H9 (cell line): ENCODE measurements at regions not wholly inside any gene's neighbourhood (a gene's known extent, or its start where the extent isn't known, plus 50 kb on each side); places are given as distances from the start of the nearest gene placed in this dataset.

Experiments used
- DNase-seq: peaks from one replicate; pipeline ENCODE4 v3.0.0-alpha.2; 2017
- H2AFZ ChIP-seq: one replicate; pipeline ENCODE4 v1.6.1; 2013; ENCODE audit warnings: mild to moderate bottlenecking, low read length, control low read depth, moderate library complexity
- H2AK5ac ChIP-seq: 2 replicates; pipeline ENCODE4 v1.6.1; 2013; ENCODE audit warnings: low read length, control low read depth, mixed read lengths; ENCODE audit not compliant: insufficient read length
- H2BK120ac ChIP-seq: one replicate; pipeline ENCODE4 v1.6.1; 2013; ENCODE audit warnings: low read depth, mild to moderate bottlenecking, low read length, control low read depth, inconsistent platforms; ENCODE audit not compliant: poor library complexity, severe bottlenecking
- H2BK12ac ChIP-seq: 2 replicates; pipeline ENCODE4 v1.6.1; 2013; ENCODE audit warnings: low read length, control low read depth, mixed read lengths, low read depth; ENCODE audit not compliant: insufficient read length
- H2BK15ac ChIP-seq: 2 replicates; pipeline ENCODE4 v1.6.1; 2013; ENCODE audit warnings: low read depth, low read length, control low read depth
- H2BK20ac ChIP-seq: one replicate; pipeline ENCODE4 v1.6.1; 2013; ENCODE audit warnings: low read depth, mild to moderate bottlenecking, low read length, control low read depth, inconsistent platforms; ENCODE audit not compliant: poor library complexity, severe bottlenecking
- H2BK5ac ChIP-seq: 2 replicates; pipeline ENCODE4 v1.6.1; 2013; ENCODE audit warnings: low read length, control low read depth, mixed read lengths; ENCODE audit not compliant: insufficient read length
- H3K14ac ChIP-seq: 2 replicates; pipeline ENCODE4 v1.6.1; 2013; ENCODE audit warnings: low read length, control low read depth; ENCODE audit not compliant: insufficient read depth
- H3K18ac ChIP-seq: 2 replicates; pipeline ENCODE4 v1.6.1; 2013; ENCODE audit warnings: low read depth, mild to moderate bottlenecking, mixed read lengths, low read length, control low read depth; ENCODE audit not compliant: insufficient read length
- H3K23ac ChIP-seq: 2 replicates; pipeline ENCODE4 v1.6.1; 2013; ENCODE audit warnings: low read length, control low read depth, mixed read lengths, low read depth; ENCODE audit not compliant: insufficient read length
- H3K23me2 ChIP-seq: 2 replicates; pipeline ENCODE4 v1.6.1; 2013; ENCODE audit warnings: low read depth, mild to moderate bottlenecking, mixed read lengths, low read length, control low read depth; ENCODE audit not compliant: insufficient read length, poor library complexity, severe bottlenecking
- H3K27ac ChIP-seq: 2 replicates; pipeline ENCODE4 v1.5.1; 2013; ENCODE audit warnings: low read length, control low read depth, mixed read lengths, low read depth; ENCODE audit not compliant: insufficient read length
- H3K27me3 ChIP-seq: 2 replicates; pipeline ENCODE4 v1.6.1; 2013; ENCODE audit warnings: low read length, control low read depth, inconsistent platforms; ENCODE audit not compliant: insufficient read depth
- H3K4ac ChIP-seq: 2 replicates; pipeline ENCODE4 v1.6.1; 2013; ENCODE audit warnings: low read depth, mild to moderate bottlenecking, control low read depth, inconsistent platforms, low read length, moderate library complexity
- H3K4me1 ChIP-seq: 2 replicates; pipeline ENCODE4 v1.6.1; 2013; ENCODE audit warnings: low read length, control low read depth, inconsistent platforms; ENCODE audit not compliant: insufficient read depth
- H3K4me2 ChIP-seq: 2 replicates; pipeline ENCODE4 v1.6.1; 2013; ENCODE audit warnings: low read length, control low read depth, mixed read lengths; ENCODE audit not compliant: insufficient read length, insufficient read depth
- H3K56ac ChIP-seq: 2 replicates; pipeline ENCODE4 v1.6.1; 2013; ENCODE audit warnings: low read depth, mild to moderate bottlenecking, mixed read lengths, low read length, control low read depth; ENCODE audit not compliant: insufficient read length
- H3K79me1 ChIP-seq: 2 replicates; pipeline ENCODE4 v1.6.1; 2013; ENCODE audit warnings: low read depth, mild to moderate bottlenecking, moderate library complexity, low read length, control low read depth, inconsistent platforms; ENCODE audit not compliant: insufficient read depth, poor library complexity, severe bottlenecking
- H3K79me2 ChIP-seq: 2 replicates; pipeline ENCODE4 v1.6.1; 2013; ENCODE audit warnings: low read length, control low read depth, inconsistent platforms; ENCODE audit not compliant: insufficient read depth
- H3K9ac ChIP-seq: 2 replicates; pipeline ENCODE4 v1.6.1; 2013; ENCODE audit warnings: low read length, control low read depth, mixed read lengths; ENCODE audit not compliant: insufficient read length; ENCODE audit errors: extremely low read depth
- H3K9me3 ChIP-seq: one replicate; pipeline ENCODE4 v1.6.1; 2013; ENCODE audit warnings: low read depth, low read length, inconsistent platforms; ENCODE audit not compliant: control insufficient read depth
- H3T11ph ChIP-seq: one replicate; pipeline ENCODE4 v1.6.1; 2013; ENCODE audit warnings: mild to moderate bottlenecking, low read length, control low read depth, inconsistent platforms
- H4K20me1 ChIP-seq: one replicate; pipeline ENCODE4 v1.6.1; 2013; ENCODE audit not compliant: control insufficient read depth, insufficient read length, insufficient read depth
- H4K5ac ChIP-seq: 2 replicates; pipeline ENCODE4 v1.6.1; 2013; ENCODE audit warnings: low read depth, mild to moderate bottlenecking, mixed read lengths, low read length, control low read depth; ENCODE audit not compliant: insufficient read length
- H4K8ac ChIP-seq: replicated peaks from 2 replicates; pipeline ENCODE4 v1.6.1; 2013; ENCODE audit warnings: low read length, control low read depth, mixed read lengths, low read depth; ENCODE audit not compliant: insufficient read length
- H4K91ac ChIP-seq: 2 replicates; pipeline ENCODE4 v1.6.1; 2013; ENCODE audit warnings: low read depth, mild to moderate bottlenecking, moderate library complexity, mixed read lengths, low read length, control low read depth; ENCODE audit not compliant: insufficient read length
- H3K27ac Mint-ChIP-seq, 3 experiments: 2 replicates in 2 of 3; 3 replicates in 1 of 3; pipeline ENCODE4 v1.8.0; 2020 to 2021; ENCODE audit warnings: mixed read lengths in 3 of 3, mild to moderate bottlenecking in 1 of 3, moderate library complexity in 1 of 3
- H3K27me3 Mint-ChIP-seq: 2 replicates; pipeline ENCODE4 v1.8.0; 2021; ENCODE audit warnings: low read depth, mild to moderate bottlenecking, moderate library complexity, mixed read lengths
- H3K36me3 Mint-ChIP-seq, 3 experiments: 2 replicates in 2 of 3; 3 replicates in 1 of 3; pipeline ENCODE4 v1.8.0; 2020 to 2021; ENCODE audit warnings: low read depth in 3 of 3, mixed read lengths in 3 of 3; ENCODE audit not compliant: insufficient read depth in 1 of 3
- H3K4me1 Mint-ChIP-seq, 2 experiments: 2 replicates each; pipeline ENCODE4 v1.8.0; 2020; ENCODE audit warnings: mixed read lengths in 2 of 2
- H3K4me3 Mint-ChIP-seq, 2 experiments: 2 replicates in 1 of 2; 3 replicates in 1 of 2; pipeline ENCODE4 v1.8.0; 2020 to 2021; ENCODE audit warnings: mild to moderate bottlenecking in 2 of 2, mixed read lengths in 2 of 2, moderate library complexity in 1 of 2
- H3K9me3 Mint-ChIP-seq, 2 experiments: 2 replicates in 1 of 2; 3 replicates in 1 of 2; pipeline ENCODE4 v1.8.0; 2020; ENCODE audit warnings: mild to moderate bottlenecking in 2 of 2, mixed read lengths in 2 of 2, moderate library complexity in 1 of 2
- TF ChIP-seq, protein P1 (sequence below): fragments of 200-600 bp; sonication (generic); conservative IDR thresholded peaks from 3 replicates; pipeline ENCODE4 v1.8.0; 2021; ENCODE audit warnings: antibody characterized with exemption, mild to moderate bottlenecking

- no peak overlapping the region for H3K4me3 Mint-ChIP-seq
- no peaks in the 10 kb centered on the region for H3K27me3 ChIP-seq
- no peak overlapping the region for H3T11ph ChIP-seq
- no peaks in the 10 kb centered on the region for H3K23me2 ChIP-seq
- H3K18ac ChIP-seq: no peak overlapping the region
- no peaks in the 10 kb centered on the region for H3K9me3 ChIP-seq
- no peak overlapping the region for H3K4me2 ChIP-seq
- no peaks in the 10 kb centered on the region for H3K79me1 ChIP-seq
- no peak overlapping the region for H2AFZ ChIP-seq
- H2BK12ac ChIP-seq: no peak overlapping the region
- no peak overlapping the region for H4K5ac ChIP-seq
- no peaks in the 10 kb centered on the region for H3K27me3 Mint-ChIP-seq
- no peaks in the 10 kb centered on the region for H3K4me1 ChIP-seq
- H3K27ac ChIP-seq: no peak overlapping the region
- H3K4ac ChIP-seq: no peak overlapping the region
- H2BK5ac ChIP-seq: no peak overlapping the region
- H2BK20ac ChIP-seq: no peak overlapping the region
- H3K23ac ChIP-seq: no peak overlapping the region
- DNase-seq: no peak
- no peaks in the 10 kb centered on the region for H3K36me3 Mint-ChIP-seq
- no peak overlapping the region for H2BK15ac ChIP-seq
- H2BK120ac ChIP-seq: no peak overlapping the region
- peaks cover 4 to 6% of the 10 kb centered on the region in 2 experiments for H3K4me1 Mint-ChIP-seq
- no peak overlapping the region for H4K91ac ChIP-seq
- H4K20me1 ChIP-seq: no peaks in the 10 kb centered on the region
- no peaks in the 10 kb centered on the region for H3K9me3 Mint-ChIP-seq
- H3K56ac ChIP-seq: no peak overlapping the region
- no peak overlapping the region for H2AK5ac ChIP-seq
- TF ChIP-seq, protein P1, sequence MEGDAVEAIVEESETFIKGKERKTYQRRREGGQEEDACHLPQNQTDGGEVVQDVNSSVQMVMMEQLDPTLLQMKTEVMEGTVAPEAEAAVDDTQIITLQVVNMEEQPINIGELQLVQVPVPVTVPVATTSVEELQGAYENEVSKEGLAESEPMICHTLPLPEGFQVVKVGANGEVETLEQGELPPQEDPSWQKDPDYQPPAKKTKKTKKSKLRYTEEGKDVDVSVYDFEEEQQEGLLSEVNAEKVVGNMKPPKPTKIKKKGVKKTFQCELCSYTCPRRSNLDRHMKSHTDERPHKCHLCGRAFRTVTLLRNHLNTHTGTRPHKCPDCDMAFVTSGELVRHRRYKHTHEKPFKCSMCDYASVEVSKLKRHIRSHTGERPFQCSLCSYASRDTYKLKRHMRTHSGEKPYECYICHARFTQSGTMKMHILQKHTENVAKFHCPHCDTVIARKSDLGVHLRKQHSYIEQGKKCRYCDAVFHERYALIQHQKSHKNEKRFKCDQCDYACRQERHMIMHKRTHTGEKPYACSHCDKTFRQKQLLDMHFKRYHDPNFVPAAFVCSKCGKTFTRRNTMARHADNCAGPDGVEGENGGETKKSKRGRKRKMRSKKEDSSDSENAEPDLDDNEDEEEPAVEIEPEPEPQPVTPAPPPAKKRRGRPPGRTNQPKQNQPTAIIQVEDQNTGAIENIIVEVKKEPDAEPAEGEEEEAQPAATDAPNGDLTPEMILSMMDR: no peak
- H3K9ac ChIP-seq: no peak overlapping the region
- no peaks in the 10 kb centered on the region for H3K79me2 ChIP-seq
- H3K27ac Mint-ChIP-seq: no peak overlapping the region
- no peak overlapping the region for H4K8ac ChIP-seq
- no peak overlapping the region for H3K14ac ChIP-seq
Measured at GRCh38 chr3:147324356-147324755, 82.0 kb downstream of the ZIC4 start.
